NCI-H748 treated with DMSO at 0.1 percent for 48 hours (cell line): ENCODE measurements at regions not wholly inside any gene's neighbourhood (a gene's known extent, or its start where the extent isn't known, plus 50 kb on each side); places are given as distances from the start of the nearest gene placed in this dataset.

Source experiments
- DNase-seq: peaks from one replicate; lab custom pipeline; 2025; lab: John Stamatoyannopoulos, UW

- no peak for DNase-seq
Measured at GRCh38 chr5:113800686-113801085, 287.2 kb downstream of the YTHDC2 start.

DNA sequence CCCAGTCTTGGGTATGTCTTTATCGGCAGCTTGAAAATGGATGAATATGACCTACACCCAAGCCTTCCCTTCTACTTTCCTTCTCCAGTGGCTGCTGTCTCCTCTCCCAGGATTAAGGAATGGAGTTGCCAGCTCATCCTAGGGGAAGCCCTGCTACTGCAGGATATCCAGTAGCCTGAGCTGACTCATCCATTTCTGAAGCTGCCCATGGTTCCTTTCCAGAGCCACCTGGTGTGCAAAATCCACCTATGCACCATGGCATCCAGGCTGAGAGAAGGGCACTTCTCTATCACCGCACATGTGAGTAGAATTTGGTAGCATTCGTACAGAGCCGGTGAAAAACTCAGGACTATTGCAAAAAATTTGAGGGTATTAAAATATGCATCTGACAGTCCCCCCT is 290.8 kb downstream of the YTHDC2 start:
- no peak for DNase-seq

DNA sequence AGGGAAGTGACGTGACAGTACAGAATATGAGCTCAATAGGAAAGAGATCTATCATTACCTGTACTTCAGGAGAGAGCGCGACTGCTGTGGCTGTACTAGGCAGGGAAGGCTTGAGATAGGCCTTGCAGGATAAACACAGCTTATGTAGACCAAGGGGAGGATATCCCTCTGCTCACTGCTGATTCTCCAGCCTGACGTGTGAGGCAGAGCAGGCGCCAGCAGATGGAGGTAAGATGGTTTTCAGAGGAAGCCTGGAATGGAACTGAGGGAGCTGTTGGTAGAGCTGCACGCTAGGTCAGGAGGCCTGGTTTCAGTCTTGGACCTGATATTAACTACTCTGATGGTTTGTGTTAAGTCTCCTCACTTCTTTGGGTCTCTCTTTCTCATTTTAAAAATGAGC is 291.4 kb downstream of the YTHDC2 start:
- DNase-seq, result no peak

DNA sequence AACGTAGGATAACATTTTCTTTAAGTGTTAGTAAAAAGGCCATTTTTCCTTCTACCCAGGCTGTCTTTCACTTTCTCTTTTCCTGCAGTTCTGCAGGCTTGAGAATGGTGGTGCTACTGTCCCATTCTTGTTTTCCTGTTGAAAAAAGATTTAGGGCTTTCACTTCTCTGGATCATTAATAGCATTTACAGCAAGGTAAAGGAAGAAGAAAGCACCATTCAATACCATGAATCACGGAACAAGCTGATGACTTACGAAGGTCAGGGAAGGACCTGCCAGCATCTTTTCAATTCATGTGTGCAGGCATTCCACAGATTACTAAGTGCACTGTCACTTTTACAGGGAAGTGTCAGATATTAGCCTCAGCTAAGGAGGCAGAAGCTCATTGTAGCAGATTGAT is 292.8 kb downstream of the YTHDC2 start:
- no peak for DNase-seq

DNA sequence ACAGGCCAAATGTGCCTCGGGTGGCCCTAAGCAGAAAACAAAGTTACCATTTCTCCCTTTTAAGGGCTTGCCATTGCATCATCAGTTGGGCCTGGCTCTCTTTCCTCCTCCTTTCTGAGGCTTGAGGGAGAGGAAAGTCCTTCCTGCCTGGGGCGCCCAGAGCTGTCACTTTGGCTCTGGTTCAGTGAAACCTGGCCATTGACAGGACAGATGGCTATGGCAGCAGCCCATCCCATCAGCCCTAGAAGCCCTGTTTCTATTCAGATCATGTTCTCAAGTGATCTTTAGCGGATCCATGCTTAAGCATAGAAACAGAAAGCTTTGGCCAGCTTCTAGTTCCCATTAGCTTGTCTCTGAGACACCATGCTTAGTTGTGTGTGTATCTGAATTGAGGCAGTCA is 293.4 kb downstream of the YTHDC2 start:
- no peak for DNase-seq

DNA sequence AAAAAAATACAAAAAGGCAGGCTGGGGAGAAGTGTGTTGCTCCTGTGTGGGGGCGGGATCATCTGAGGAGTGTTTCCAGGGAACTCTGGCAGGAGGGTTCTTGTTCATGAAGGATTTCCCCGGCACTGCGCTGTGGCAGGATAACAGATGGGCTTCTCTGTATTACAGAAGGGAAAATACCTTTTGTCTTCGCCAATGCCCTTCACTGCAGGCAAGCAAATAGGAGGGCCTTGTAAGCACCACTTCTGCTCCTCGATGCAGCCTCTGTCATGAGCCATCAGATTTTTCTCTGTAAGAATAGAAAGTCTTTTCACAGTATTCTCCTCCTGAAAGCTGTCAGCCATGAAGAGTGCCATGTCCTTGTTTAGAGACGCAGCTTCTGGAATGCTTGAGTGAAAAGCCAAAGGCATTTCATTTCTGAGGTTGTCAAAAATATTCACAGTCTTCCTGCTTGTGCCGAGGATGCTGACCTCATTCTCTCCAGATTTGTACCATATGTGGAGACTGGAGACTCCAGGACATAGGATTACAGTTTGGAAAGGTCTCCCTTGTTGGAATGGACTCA is 294.0 kb downstream of the YTHDC2 start:
- DNase-seq, result no peak

GRCh38 chr5:113808956-113809355 is 295.5 kb downstream of the YTHDC2 start:
- DNase-seq, result no peak

DNA sequence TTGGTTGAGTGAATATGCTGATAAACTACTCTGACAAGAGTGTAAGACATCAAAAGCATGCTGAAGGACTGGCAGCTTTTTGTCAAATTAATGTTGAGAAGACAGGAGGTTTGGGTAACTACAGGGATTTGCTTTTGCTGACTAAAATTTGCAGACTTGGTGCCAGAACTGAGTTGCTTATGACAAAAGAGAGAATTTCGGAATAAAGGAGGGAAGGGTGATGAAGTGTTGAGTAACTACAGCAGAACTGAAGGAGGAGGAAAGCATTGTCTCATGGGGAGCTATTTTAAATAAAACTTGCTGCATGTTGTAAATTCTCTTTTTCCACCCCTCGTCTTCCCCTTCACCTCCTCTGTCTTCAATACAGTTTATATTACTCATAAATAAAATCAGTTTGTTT is 296.1 kb downstream of the YTHDC2 start:
- DNase-seq, result no peak

- DNase-seq, result no peak
Measured at GRCh38 chr5:113813466-113813865, 300.0 kb downstream of the YTHDC2 start.

DNA sequence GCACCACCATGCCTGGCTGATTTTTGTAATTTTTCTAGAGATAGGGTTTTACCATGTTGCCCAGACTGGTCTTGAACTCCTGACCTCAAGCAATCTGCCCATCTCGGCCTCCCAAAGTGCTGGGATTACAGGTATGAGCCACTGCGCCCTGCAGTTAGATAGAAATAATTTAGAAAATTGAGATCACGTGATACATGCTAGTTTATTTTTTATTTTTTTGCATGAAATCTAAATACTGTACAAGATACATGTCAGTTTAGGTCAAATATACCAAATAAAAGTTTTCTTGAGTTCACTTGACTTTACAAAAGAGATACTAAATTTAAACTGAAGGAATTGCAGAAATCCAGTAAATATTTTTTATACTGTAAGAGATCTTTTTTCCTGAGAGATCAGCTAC is 304.2 kb downstream of the YTHDC2 start:
- DNase-seq, result no peak

DNA sequence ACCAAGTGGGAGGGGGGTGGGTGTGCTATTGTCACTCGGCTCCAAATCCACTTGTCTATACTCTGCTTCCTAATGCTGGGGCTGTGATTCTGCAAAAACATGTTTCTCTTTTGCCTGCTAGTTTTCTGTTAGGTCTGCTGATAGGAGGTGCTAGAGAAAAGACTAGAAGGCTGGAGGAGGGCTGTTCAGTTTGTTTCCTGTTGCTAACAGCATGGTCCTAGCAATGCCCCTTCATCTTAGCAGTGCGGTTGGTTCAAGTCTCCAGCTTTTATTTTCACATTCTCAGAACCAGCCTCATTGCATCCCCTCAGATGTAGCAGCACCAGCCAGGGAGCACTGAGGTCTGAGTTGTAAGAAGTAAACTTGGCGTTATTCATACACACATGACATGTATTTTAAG is 310.2 kb downstream of the YTHDC2 start:
- no peak for DNase-seq

DNA sequence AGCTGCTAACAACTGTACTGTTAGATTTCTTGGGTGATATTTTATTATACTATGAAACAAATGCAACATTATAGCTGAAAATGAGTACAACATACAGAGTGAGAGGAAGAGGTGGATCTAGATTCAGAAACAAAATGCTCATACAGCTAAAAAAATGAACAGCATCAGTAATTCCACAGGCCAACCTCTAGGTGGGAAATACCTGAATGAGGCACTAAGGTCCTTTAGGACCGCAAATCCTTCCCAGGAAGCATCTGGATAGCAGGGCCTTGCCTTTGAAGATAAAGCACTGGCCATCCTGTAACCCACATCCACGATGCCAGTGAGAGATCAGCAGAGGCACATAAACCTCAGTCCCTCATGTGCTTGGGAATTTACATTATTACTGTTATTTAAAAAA is 310.8 kb downstream of the YTHDC2 start:
- DNase-seq, result no peak

GRCh38 chr5:113825176-113825575 is 311.7 kb downstream of the YTHDC2 start:
- DNase-seq, result no peak

GRCh38 chr5:113846941-113847340 is 333.4 kb downstream of the YTHDC2 start:
- DNase-seq, result peak; percentile 2

DNA sequence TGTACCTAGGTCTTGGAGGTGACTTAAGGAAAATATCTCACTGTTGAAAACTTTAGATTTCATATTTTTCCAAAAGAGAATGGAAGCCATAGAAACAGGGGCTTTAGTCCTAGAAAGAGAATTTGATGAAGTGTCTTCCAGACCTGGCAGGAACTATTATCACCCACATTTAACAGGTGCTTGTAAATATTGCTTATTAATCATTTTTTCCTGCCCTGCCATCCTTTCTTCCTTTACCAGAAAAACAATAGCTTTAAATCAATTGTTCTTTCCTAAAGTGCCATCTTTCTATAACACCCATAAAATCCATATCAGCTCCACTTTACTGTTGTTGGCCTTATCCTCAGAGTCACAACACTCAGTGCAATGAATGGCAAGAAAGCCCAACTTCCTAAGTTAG is 350.9 kb downstream of the YTHDC2 start:
- no peak for DNase-seq

- DNase-seq, result no peak
Measured at GRCh38 chr5:113866763-113867162, 353.3 kb downstream of the YTHDC2 start.

GRCh38 chr5:113869611-113870010 is 356.1 kb downstream of the YTHDC2 start:
- DNase-seq, result no peak

GRCh38 chr5:113871972-113872371 is 358.5 kb downstream of the YTHDC2 start:
- DNase-seq, result no peak

GRCh38 chr5:113875096-113875495 is 361.6 kb downstream of the YTHDC2 start:
- DNase-seq, result no peak

DNA sequence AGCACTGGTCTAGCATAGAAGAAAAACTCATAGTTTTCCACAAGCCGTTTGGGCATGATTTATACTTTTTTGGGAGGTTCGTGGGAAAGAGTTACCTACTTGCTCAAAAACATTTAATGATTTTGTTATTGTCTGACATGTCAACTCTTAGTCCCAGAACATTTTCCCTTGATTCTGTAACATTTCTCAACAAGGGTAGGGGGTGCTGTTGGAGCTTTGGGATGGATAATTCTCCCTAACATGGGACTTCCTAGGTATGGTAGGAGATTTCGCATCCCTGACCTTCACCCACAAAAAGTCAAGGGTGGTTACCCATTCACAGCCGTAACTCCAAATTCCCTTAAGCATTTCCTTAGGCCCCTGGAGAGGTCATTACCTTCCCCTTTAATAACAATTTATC is 378.0 kb downstream of the YTHDC2 start:
- no peak for DNase-seq

GRCh38 chr5:113896789-113897188 is 383.3 kb downstream of the YTHDC2 start:
- DNase-seq, result no peak

DNA sequence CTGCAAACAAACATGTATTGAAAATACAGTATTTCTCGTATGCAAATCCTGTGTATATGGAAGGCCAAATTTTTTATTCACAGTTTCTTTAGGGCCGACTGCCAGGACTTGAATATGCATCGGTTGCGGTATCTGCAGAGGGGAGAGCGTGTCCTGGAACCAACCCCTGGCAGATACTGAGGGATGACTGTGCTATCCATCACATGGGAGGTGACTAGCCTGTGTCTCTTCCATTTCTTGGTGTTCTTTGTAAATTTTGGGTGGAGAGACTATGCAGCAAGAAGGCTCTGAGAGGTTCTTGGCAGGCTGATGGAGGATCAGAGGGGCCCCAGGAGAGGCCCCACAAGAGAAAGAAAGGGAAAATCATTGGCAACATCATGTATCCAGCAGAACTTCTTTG is 384.3 kb downstream of the YTHDC2 start:
- no peak for DNase-seq

GRCh38 chr5:113900141-113900540 is 386.6 kb downstream of the YTHDC2 start:
- DNase-seq, result no peak

GRCh38 chr5:113900816-113901215 is 387.3 kb downstream of the YTHDC2 start:
- no peak for DNase-seq

- DNase-seq, result no peak
Measured at GRCh38 chr5:113901718-113902117, 388.2 kb downstream of the YTHDC2 start.
